KMS-11 (cell line): ENCODE measurements at regions not wholly inside any gene's neighbourhood (a gene's known extent, or its start where the extent isn't known, plus 50 kb on each side); places are given as distances from the start of the nearest gene placed in this dataset.

ENCODE experiments used
- H2AFZ ChIP-seq: fragments of 200-600 bp; sonication (generic); 2 replicates; pipeline ENCODE4 v1.6.1; 2016; ENCODE audit warnings: antibody characterized with exemption, mixed run types, low read depth
- H3K27ac ChIP-seq: fragments of 200-600 bp; sonication (generic); 2 replicates; pipeline ENCODE4 v1.6.1; 2016; ENCODE audit warnings: mild to moderate bottlenecking, mixed run types
- H3K27me3 ChIP-seq: fragments of 200-600 bp; sonication (generic); 2 replicates; pipeline ENCODE4 v1.6.1; 2017; ENCODE audit warnings: mild to moderate bottlenecking, low read depth, mixed run types, moderate library complexity; ENCODE audit not compliant: insufficient read depth
- H3K36me3 ChIP-seq: fragments of 200-600 bp; sonication (generic); 2 replicates; pipeline ENCODE4 v1.6.1; 2017; ENCODE audit warnings: mild to moderate bottlenecking, mixed run types; ENCODE audit not compliant: insufficient read depth
- H3K4me1 ChIP-seq: fragments of 200-600 bp; sonication (generic); 2 replicates; pipeline ENCODE4 v1.6.1; 2016; ENCODE audit warnings: mild to moderate bottlenecking, low read depth, mixed run types; ENCODE audit not compliant: poor library complexity, severe bottlenecking
- H3K4me2 ChIP-seq: fragments of 200-600 bp; sonication (generic); 2 replicates; pipeline ENCODE4 v1.7.0; 2016; ENCODE audit warnings: mild to moderate bottlenecking, mixed run types
- H3K4me3 ChIP-seq: fragments of 200-600 bp; sonication (generic); IDR thresholded peaks from 2 replicates; pipeline ENCODE4 v1.6.1; 2017; ENCODE audit warnings: low read depth, low read length, mixed read lengths; ENCODE audit not compliant: insufficient read depth
- H3K79me2 ChIP-seq: fragments of 200-600 bp; sonication (generic); 2 replicates; pipeline ENCODE4 v1.6.1; 2016; ENCODE audit warnings: low read depth, mixed run types; ENCODE audit not compliant: insufficient read depth
- H3K9ac ChIP-seq: fragments of 200-600 bp; sonication (generic); 2 replicates; pipeline ENCODE4 v1.6.1; 2016; ENCODE audit warnings: mild to moderate bottlenecking, mixed run types
- H4K20me1 ChIP-seq: fragments of 200-600 bp; sonication (generic); 2 replicates; pipeline ENCODE4 v1.6.1; 2016; ENCODE audit warnings: mild to moderate bottlenecking, mixed run types; ENCODE audit not compliant: insufficient read depth
- CTCF ChIP-seq: fragments of 200-600 bp; sonication (generic); conservative IDR thresholded peaks from 2 replicates; pipeline ENCODE4 v1.6.1; 2017; ENCODE audit warnings: low read depth, mild to moderate bottlenecking, antibody characterized with exemption, low read length, moderate library complexity, mixed read lengths

DNA sequence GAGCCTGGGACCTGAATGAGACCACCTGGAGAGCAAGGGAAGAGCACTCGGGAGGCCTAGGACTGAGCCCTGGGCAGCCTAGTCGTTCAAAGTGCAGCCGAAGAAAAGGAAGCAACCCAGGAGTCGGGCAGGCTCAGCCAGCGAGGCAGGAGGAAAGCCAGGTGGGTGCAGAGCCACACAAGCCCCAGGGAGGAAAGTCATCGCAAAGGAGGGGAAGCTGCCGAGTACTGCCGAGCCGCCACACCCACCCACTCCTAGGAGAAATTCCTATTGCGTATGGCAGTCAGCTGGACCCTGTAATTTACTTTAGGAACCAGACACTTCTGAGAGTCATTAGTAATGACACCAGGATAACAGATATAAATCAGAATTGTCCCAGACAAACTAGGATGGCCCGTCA lies 187.6 kb downstream of the KATNIP start:
- TF ChIP-seq CTCF = no peak
- H3K4me2 ChIP-seq = no peak overlapping the region
- H3K4me1 ChIP-seq = no peaks in the 10 kb centered on the region
- no peak overlapping the region for H3K27ac ChIP-seq
- no peak overlapping the region for H3K4me3 ChIP-seq
- no peaks in the 10 kb centered on the region for H3K79me2 ChIP-seq
- H2AFZ ChIP-seq = no peak overlapping the region
- no peak overlapping the region for H3K9ac ChIP-seq
- no peaks in the 10 kb centered on the region for H4K20me1 ChIP-seq
- no peaks in the 10 kb centered on the region for H3K27me3 ChIP-seq
- H3K36me3 ChIP-seq = no peaks in the 10 kb centered on the region
